OCI-LY1 (cell line): ENCODE measurements at regions not wholly inside any gene's neighbourhood (a gene's known extent, or its start where the extent isn't known, plus 50 kb on each side); places are given as distances from the start of the nearest gene placed in this dataset.

ENCODE experiments used
- EZH2 ChIP-seq: fragments of 200-600 bp; sonication (generic), shearing (Covaris generic); IDR thresholded peaks from 2 replicates; pipeline ENCODE4 v1.8.0; 2017; ENCODE audit warnings: borderline replicate concordance, mixed run types, mild to moderate bottlenecking, antibody characterized with exemption, low read length, moderate library complexity, mixed read lengths
- TF ChIP-seq, protein P1 (sequence below): fragments of 200-600 bp; sonication (generic), shearing (Covaris generic); IDR thresholded peaks from 2 replicates; pipeline ENCODE4 v1.5.1; 2017; ENCODE audit warnings: mild to moderate bottlenecking, antibody characterized with exemption, low read length, moderate library complexity, mixed read lengths

DNA sequence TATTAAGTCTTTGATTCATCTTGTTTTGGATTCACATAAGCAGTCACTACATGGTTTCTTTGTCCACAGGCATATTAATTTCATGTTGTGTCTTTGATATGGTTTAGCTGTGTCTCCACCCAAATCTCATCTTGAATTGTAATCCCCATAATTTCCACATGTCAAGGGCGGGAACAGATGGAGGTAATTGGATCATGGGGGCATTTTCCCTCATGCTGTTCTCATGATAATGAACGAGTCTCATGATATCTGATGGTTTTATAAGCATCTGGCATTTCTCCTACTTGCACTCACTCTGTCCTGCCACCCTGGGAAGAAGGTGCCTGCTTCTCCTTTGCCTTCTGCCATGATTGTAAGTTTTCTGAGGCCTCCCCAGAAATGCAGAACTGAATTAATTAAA lies 1811.2 kb upstream of the PCDH10 start:
- TF ChIP-seq, protein P1, sequence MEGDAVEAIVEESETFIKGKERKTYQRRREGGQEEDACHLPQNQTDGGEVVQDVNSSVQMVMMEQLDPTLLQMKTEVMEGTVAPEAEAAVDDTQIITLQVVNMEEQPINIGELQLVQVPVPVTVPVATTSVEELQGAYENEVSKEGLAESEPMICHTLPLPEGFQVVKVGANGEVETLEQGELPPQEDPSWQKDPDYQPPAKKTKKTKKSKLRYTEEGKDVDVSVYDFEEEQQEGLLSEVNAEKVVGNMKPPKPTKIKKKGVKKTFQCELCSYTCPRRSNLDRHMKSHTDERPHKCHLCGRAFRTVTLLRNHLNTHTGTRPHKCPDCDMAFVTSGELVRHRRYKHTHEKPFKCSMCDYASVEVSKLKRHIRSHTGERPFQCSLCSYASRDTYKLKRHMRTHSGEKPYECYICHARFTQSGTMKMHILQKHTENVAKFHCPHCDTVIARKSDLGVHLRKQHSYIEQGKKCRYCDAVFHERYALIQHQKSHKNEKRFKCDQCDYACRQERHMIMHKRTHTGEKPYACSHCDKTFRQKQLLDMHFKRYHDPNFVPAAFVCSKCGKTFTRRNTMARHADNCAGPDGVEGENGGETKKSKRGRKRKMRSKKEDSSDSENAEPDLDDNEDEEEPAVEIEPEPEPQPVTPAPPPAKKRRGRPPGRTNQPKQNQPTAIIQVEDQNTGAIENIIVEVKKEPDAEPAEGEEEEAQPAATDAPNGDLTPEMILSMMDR: no peak
- no peak for TF ChIP-seq EZH2
